Epithelial cell of esophagus (primary cell): ENCODE measurements at regions not wholly inside any gene's neighbourhood (a gene's known extent, or its start where the extent isn't known, plus 50 kb on each side); places are given as distances from the start of the nearest gene placed in this dataset.

ENCODE experiments used
- DNase-seq: peaks from one replicate; pipeline ENCODE4 v3.0.0; 2010; ENCODE audit warnings: low read depth
- H3K4me3 ChIP-seq: 2 replicates; pipeline ENCODE4 v1.5.1; 2011; ENCODE audit warnings: mild to moderate bottlenecking, low read length, control low read depth
- CTCF ChIP-seq: IDR thresholded peaks from 2 replicates; pipeline ENCODE4 v1.5.1; 2011; ENCODE audit warnings: low read depth, mild to moderate bottlenecking, low read length, control low read depth, inconsistent platforms; ENCODE audit not compliant: insufficient read depth; ENCODE audit errors: missing control alignments

GRCh38 chr9:18141681-18142080 lies 332.3 kb upstream of the ADAMTSL1 start:
- no peak for DNase-seq
- no peak overlapping the region for H3K4me3 ChIP-seq
- no peak for TF ChIP-seq CTCF

GRCh38 chr9:18143073-18143745 lies 330.7 kb upstream of the ADAMTSL1 start:
- TF ChIP-seq CTCF, result peak; percentile 49
- DNase-seq, result peak; percentile 31
- no peak overlapping the region for H3K4me3 ChIP-seq

- no peak for TF ChIP-seq CTCF
- H3K4me3 ChIP-seq, result no peak overlapping the region
- DNase-seq, result no peak
Measured at GRCh38 chr9:18146329-18146728, 327.6 kb upstream of the ADAMTSL1 start.

- DNase-seq, result peak; percentile 15
- H3K4me3 ChIP-seq, result no peak overlapping the region
- TF ChIP-seq CTCF, result peak; percentile 25
Measured at GRCh38 chr9:18149471-18150011, 324.4 kb upstream of the ADAMTSL1 start.

DNA sequence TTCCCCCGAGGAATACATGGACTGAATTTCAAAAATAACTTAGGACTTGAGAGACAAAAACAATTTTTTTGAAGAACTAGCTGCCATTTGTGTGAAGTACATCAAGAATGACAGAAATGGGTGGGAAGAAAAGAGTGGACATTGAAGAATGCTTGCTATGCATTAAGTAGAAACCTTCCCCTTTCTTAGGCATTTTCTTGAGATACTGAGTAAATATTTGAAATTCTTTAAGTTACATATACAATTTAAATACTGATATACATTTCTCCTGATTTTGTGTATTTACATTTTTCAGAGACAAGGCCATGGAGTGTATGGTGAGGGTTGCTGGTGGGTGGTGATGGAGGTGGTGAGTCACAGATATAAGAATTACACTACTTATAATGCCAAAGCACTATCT lies 319.3 kb upstream of the ADAMTSL1 start:
- H3K4me3 ChIP-seq, result no peak overlapping the region
- no peak for TF ChIP-seq CTCF
- DNase-seq, result no peak

GRCh38 chr9:18159254-18159653 lies 314.7 kb upstream of the ADAMTSL1 start:
- TF ChIP-seq CTCF, result no peak
- no peak overlapping the region for H3K4me3 ChIP-seq
- no peak for DNase-seq

DNA sequence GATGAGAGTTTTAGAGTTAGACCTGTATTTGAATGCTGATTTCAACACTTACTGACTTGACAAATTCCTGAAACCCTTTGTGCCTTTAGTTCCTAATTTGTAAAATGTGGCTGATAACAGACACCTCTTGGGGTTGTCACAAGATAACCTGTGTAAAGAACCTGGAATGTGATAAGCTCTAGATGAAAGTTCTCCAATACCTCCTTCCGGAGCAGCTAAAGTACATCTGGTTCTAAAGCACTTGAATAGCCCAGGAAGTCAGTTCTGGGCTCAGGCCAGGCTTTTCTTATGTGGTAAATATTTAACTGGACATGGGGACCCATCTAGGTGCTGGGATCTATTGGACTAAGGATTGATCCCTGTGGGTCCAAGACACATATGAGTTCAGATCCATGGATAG lies 310.8 kb upstream of the ADAMTSL1 start:
- TF ChIP-seq CTCF, result no peak
- no peak for DNase-seq
- H3K4me3 ChIP-seq, result no peak overlapping the region
